LHCN-M2 (cell line): ENCODE measurements at regions not wholly inside any gene's neighbourhood (a gene's known extent, or its start where the extent isn't known, plus 50 kb on each side); places are given as distances from the start of the nearest gene placed in this dataset.

ENCODE experiments used
- DNase-seq: peaks from one replicate; pipeline ENCODE4 v3.0.0-alpha.2; 2012; ENCODE audit warnings: low read depth

GRCh38 chr9:108609897-108610253 lies 245.9 kb downstream of the ACTL7B start:
- DNase-seq, result no peak

- peak; percentile 17 for DNase-seq
Observed at GRCh38 chr9:108609227-108609896, 246.4 kb downstream of the ACTL7B start.

GRCh38 chr9:108607607-108608006 lies 248.2 kb downstream of the ACTL7B start:
- no peak for DNase-seq

- no peak for DNase-seq
Observed at GRCh38 chr9:108606401-108606800, 249.4 kb downstream of the ACTL7B start.

GRCh38 chr9:108603141-108603540 lies 252.6 kb downstream of the ACTL7B start:
- DNase-seq, result no peak

- no peak for DNase-seq
Observed at GRCh38 chr9:108600896-108601295, 254.9 kb downstream of the ACTL7B start.

- DNase-seq, result no peak
Observed at GRCh38 chr9:108599571-108599970, 256.2 kb downstream of the ACTL7B start.

- no peak for DNase-seq
Observed at GRCh38 chr9:108591121-108591520, 264.7 kb downstream of the ACTL7B start.

GRCh38 chr9:108588246-108588645 lies 267.5 kb downstream of the ACTL7B start:
- DNase-seq, result no peak

- no peak for DNase-seq
Observed at GRCh38 chr9:108586471-108587139, 269.2 kb downstream of the ACTL7B start.

GRCh38 chr9:108584860-108585259 lies 270.9 kb downstream of the ACTL7B start:
- no peak for DNase-seq

- no peak for DNase-seq
Observed at GRCh38 chr9:108582726-108583125, 273.1 kb downstream of the ACTL7B start.

GRCh38 chr9:108579757-108580439 lies 275.9 kb downstream of the ACTL7B start:
- peak; percentile 86 for DNase-seq

- DNase-seq, result no peak
Observed at GRCh38 chr9:108575276-108575675, 280.5 kb downstream of the ACTL7B start.

GRCh38 chr9:108569624-108570023 lies 286.2 kb downstream of the ACTL7B start:
- peak; percentile 81 for DNase-seq

GRCh38 chr9:108568093-108568492 lies 287.7 kb downstream of the ACTL7B start:
- DNase-seq, result no peak

- DNase-seq, result no peak
Observed at GRCh38 chr9:108567571-108567970, 288.2 kb downstream of the ACTL7B start.

GRCh38 chr9:108565651-108566378 lies 290.0 kb downstream of the ACTL7B start:
- peak; percentile 86 for DNase-seq

GRCh38 chr9:108562176-108562575 lies 293.6 kb downstream of the ACTL7B start:
- DNase-seq, result no peak

GRCh38 chr9:108559432-108559831 lies 296.4 kb downstream of the ACTL7B start:
- DNase-seq, result no peak

GRCh38 chr9:108554831-108555230 lies 301.0 kb downstream of the ACTL7B start:
- DNase-seq, result no peak

GRCh38 chr9:108553111-108553635 lies 302.6 kb downstream of the ACTL7B start:
- no peak for DNase-seq
